Activated CD4-positive, alpha-beta T cell treated with anti-CD3 and anti-CD28 coated beads, Interleukin-2, Interleukin-4, amounts not matched to agents 100 ng/mL and 50 ng/mL, durations not matched to agents 16 hours and 8 hours (primary cell): ENCODE measurements at regions not wholly inside any gene's neighbourhood (a gene's known extent, or its start where the extent isn't known, plus 50 kb on each side); places are given as distances from the start of the nearest gene placed in this dataset.

ENCODE experiments used
- DNase-seq: peaks from one replicate; pipeline ENCODE4 v3.0.0-alpha.2; 2020; ENCODE audit warnings: low spot score

- DNase-seq = no peak
These were observed 343.9 kb upstream of the ALCAM start for GRCh38 chr3:105022813-105023212.

- no peak for DNase-seq
These were observed 336.5 kb upstream of the ALCAM start for GRCh38 chr3:105030211-105030610.

- DNase-seq = no peak
These were observed 334.2 kb upstream of the ALCAM start for GRCh38 chr3:105032541-105032940.

- no peak for DNase-seq
These were observed 333.6 kb upstream of the ALCAM start for GRCh38 chr3:105033081-105033480.

- DNase-seq = no peak
These were observed 327.7 kb upstream of the ALCAM start for GRCh38 chr3:105039004-105039403.

- DNase-seq = no peak
These were observed 326.6 kb upstream of the ALCAM start for GRCh38 chr3:105040026-105040622.

GRCh38 chr3:105042586-105042985 is 324.1 kb upstream of the ALCAM start:
- no peak for DNase-seq

- no peak for DNase-seq
These were observed 315.6 kb upstream of the ALCAM start for GRCh38 chr3:105051111-105051510.

- no peak for DNase-seq
These were observed 314.7 kb upstream of the ALCAM start for GRCh38 chr3:105051972-105052371.

GRCh38 chr3:105062853-105063252 is 303.9 kb upstream of the ALCAM start:
- no peak for DNase-seq

GRCh38 chr3:105065895-105066839 is 300.5 kb upstream of the ALCAM start:
- DNase-seq = no peak

- no peak for DNase-seq
These were observed 299.3 kb upstream of the ALCAM start for GRCh38 chr3:105067361-105067760.

- DNase-seq = no peak
These were observed 289.5 kb upstream of the ALCAM start for GRCh38 chr3:105077060-105077822.

GRCh38 chr3:105083945-105084344 is 282.8 kb upstream of the ALCAM start:
- DNase-seq = no peak

- no peak for DNase-seq
These were observed 281.2 kb upstream of the ALCAM start for GRCh38 chr3:105085506-105085905.

GRCh38 chr3:105093371-105094252 is 273.1 kb upstream of the ALCAM start:
- DNase-seq = no peak

GRCh38 chr3:105094588-105094987 is 272.1 kb upstream of the ALCAM start:
- DNase-seq = no peak

GRCh38 chr3:105096071-105096470 is 270.6 kb upstream of the ALCAM start:
- DNase-seq = no peak

- no peak for DNase-seq
These were observed 265.1 kb upstream of the ALCAM start for GRCh38 chr3:105101603-105102002.

- no peak for DNase-seq
These were observed 263.6 kb upstream of the ALCAM start for GRCh38 chr3:105103139-105103538.

- DNase-seq = no peak
These were observed 257.9 kb upstream of the ALCAM start for GRCh38 chr3:105108823-105109222.

GRCh38 chr3:105118905-105119304 is 247.8 kb upstream of the ALCAM start:
- DNase-seq = no peak
